Activated CD8-positive, alpha-beta memory T cell treated with anti-CD3 and anti-CD28 coated beads, Interleukin-2, amount 50 U/mL, for 1 hour (primary cell): ENCODE measurements at regions not wholly inside any gene's neighbourhood (a gene's known extent, or its start where the extent isn't known, plus 50 kb on each side); places are given as distances from the start of the nearest gene placed in this dataset.

ENCODE experiments used
- DNase-seq: peaks from one replicate; pipeline ENCODE4 v3.0.0-alpha.2; 2020; ENCODE audit errors: extremely low read depth

DNA sequence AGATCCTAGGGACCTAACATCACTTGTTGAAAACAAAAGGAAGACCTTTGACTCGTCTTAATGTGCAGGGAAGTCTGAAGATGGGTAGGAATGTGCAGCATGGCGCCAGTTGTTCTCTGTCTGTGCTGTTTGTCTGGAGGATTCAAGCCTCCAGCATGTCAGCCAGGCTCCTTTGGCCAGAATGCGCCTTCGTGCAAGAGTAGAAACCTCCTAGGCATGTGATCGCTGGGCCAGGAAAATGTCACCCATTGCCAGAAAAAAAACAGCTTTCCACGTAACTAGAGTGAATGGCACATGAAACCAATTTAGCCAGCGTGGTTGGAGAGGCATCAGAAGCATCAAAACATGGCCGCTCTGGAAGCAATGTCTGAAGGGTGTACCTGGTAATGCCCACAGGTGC, 132.7 kb downstream of the EDN1 start:
- no peak for DNase-seq

GRCh38 chr6:12423832-12424231, 133.7 kb downstream of the EDN1 start:
- DNase-seq, result no peak

DNA sequence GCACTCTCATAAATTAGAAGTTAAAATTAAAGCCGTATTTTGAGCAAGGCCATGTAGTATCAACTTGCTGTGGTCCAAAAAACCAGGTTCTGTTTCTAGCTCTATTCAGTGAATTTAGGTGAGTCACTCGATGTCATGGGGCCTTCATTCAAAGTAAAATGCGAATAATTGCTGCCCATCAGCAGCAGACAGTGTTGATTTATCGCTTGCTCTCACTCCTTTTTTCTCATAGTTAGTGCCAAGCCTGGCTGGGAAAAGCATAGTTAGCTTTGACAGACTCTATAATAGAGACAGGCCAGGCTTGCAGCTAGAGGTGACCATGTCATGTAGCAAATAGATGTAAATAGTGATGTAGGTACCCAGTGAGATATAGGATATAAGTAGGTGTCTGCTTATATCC, 136.0 kb downstream of the EDN1 start:
- DNase-seq, result no peak

- DNase-seq, result no peak
These were observed 140.9 kb downstream of the EDN1 start for GRCh38 chr6:12431023-12431422.

GRCh38 chr6:12436224-12436623, 146.1 kb downstream of the EDN1 start:
- DNase-seq, result no peak

DNA sequence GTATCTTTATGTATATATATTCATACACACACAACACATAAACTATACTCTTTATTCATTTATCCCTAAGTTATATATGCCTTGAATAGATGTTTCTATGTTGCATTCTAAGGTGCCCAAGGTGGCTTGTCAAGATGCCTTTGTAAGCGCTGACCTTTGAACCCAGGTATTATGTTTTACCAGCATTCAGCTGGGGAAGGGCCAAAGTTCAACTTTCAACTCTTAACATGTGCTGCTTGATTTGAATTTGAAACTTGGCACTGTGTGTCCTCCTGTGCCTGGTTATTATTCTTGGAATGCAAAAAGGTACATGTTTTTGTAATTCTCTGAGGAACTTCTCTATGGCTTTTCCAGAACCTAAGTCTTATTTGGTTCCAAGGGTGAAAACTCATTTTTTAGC, 146.5 kb downstream of the EDN1 start:
- DNase-seq, result no peak

- no peak for DNase-seq
These were observed 149.1 kb downstream of the EDN1 start for GRCh38 chr6:12439296-12439695.

- no peak for DNase-seq
These were observed 150.8 kb downstream of the EDN1 start for GRCh38 chr6:12440981-12441380.

DNA sequence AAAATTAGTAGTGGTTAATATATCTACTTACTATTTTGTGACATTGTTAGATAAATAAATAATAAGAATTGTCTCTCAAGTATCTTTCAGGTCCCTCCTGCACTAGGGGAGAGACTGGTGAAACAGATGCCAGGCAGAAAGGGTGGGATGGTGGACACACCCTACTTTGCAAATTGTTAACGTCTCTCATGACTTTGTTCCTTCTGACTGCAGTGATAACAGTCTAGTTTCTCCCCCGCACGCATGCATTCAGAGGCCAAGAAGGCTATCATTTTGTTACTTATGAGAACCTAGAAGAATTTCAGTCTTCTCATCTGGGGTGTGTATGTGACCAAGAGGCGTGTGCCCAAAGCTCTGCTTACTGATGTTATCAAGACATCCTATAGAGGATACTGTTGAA, 152.3 kb downstream of the EDN1 start:
- no peak for DNase-seq

- no peak for DNase-seq
These were observed 156.2 kb downstream of the EDN1 start for GRCh38 chr6:12446394-12446793.

DNA sequence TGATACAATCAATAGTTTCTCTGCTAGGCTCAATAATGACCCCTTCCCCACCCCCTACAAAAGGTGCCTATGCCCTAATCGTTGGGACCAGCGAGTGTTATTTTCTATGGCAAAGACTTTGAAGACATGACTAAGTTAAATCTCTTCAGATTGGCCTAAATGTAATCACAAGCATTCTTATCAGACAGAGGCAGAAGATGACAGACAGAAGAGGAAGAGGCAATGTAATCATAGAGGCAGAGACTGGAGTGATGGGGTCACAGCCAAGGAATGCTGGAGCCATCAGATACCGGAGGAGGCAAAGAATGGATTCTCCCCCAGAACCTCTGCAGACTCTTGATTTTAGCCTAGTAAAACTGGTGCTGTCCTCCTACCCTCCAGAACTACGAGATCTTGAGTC, 159.3 kb downstream of the EDN1 start:
- DNase-seq, result no peak

DNA sequence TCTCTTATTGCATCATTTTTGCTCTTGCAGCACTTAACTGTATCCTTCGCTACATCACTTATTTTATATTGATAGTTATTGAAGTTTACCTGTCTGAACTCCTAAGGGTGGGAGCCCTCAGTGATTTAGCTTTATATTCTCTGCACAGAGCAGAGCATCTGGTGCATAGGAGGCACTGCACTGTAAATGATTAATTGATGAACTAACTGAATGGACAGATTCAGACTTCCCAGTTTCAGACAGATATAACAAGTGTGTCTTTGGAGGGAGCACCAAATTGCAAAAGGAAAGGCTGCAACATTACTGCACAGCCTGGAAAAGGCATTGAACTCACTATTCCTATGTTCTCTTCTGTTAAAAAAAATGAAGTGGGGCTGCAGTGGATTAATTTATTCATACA, 160.3 kb downstream of the EDN1 start:
- no peak for DNase-seq

- no peak for DNase-seq
These were observed 166.2 kb downstream of the EDN1 start for GRCh38 chr6:12456343-12456742.

DNA sequence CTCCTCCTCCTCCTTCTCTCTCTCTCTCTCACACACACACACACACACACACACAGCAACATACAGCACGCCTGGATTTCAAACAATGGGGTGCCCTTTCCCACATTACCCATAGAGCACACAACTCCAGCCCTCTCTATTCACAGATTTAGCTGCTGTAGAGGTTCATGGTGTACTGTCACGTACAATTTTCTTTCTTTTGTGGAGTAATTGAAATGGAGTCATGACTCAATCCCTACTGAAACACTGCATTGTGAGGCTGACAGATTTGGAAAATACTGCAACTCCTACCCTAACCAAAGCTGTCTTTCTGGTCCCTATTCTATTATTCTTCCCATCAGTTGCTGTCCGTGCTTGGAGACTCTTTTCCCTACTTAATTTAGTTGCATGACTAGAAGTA, 166.9 kb downstream of the EDN1 start:
- DNase-seq, result no peak

DNA sequence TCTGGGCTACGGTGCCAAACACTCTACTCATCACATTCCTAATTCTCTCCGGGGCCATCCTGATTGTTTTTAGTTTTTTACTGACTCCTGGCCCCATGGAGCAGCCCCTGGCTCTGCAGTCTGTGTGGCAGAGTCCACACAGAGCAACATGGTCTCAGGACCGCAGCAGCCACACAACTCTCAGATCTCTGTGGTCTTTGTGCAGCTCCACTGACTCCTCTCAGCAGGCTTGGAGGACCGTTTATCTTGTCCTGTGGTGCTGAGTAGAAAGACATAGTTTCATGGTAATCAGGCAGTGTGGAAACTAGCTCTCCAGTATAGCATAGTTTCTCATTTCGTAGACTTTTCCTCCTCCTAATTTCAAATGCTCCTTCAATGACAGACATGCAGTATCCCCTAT, 168.4 kb downstream of the EDN1 start:
- DNase-seq, result no peak

DNA sequence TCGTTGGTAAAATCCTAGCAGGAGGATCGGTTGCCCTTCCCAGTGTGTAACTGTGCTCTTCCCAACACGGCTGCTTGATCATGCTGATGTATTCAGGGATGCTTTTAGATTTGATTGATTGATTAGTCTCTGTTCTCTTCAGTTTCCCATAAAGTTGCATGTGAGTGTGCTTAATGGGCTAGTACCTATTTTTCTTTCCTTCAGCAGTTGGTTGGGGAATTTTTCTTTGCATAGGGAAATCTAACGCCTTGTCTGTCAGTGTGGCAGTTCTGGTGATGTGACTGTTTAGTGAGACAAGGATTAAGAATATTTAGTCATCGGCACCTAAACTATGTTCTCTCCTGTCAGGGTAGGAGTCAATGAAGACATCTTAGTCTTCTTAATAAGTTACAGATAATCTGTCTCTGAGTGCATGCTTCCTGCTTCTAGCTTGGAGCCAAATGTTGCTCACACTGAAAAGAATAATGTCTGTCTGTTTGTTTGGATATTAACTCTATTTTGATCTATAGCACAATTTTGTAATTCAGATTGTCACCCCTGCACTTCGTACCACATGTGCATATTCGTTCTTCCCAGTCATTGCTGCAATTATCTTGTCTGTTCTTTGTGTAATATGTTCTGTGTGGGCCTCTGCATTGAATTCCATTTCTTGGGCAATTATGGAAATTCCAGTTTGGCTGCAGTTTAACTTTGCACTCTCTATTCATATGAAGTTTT, 169.9 kb downstream of the EDN1 start:
- DNase-seq, result no peak

GRCh38 chr6:12467706-12468670, 177.8 kb downstream of the EDN1 start:
- DNase-seq, result no peak

DNA sequence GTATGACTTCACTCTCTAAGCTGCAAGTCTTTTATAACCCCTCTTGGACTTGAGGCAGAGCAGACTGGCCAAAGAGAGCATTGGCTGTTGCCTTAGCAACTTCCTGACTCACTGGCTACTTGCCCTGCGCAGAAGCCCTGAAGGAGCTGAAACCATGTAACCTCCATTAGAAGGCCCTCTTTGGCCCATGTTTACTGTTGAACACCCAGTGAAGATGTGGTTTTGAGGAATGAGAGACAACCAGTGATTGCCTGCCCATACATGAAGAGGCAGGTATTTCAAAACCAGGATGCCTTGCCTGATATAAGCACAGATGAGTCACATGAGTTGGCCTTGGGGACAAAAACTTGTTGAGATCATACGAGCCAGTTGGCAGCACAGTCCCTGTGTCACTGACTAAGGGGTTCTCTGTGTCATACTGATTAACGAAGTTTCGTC, 182.5 kb downstream of the EDN1 start:
- DNase-seq, result no peak

DNA sequence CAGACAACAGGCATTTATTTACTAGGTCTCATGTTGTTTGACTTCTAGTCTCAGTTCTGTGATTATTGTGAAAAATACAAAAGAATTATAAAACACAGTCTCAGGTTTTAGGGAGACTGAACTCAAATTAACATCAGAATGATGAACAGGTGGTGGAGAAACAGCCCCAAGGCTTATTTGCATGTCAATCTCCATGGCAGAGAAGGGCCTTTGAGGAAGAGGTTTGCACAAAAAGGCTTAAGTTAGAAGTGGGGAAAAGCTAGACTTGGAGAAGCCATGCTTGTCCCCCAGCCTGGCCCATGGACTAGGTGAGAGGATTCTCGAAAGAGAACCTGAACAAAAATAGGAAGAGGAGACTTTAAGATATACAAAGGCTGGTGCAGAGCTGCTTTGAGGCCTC, 183.3 kb downstream of the EDN1 start:
- no peak for DNase-seq

DNA sequence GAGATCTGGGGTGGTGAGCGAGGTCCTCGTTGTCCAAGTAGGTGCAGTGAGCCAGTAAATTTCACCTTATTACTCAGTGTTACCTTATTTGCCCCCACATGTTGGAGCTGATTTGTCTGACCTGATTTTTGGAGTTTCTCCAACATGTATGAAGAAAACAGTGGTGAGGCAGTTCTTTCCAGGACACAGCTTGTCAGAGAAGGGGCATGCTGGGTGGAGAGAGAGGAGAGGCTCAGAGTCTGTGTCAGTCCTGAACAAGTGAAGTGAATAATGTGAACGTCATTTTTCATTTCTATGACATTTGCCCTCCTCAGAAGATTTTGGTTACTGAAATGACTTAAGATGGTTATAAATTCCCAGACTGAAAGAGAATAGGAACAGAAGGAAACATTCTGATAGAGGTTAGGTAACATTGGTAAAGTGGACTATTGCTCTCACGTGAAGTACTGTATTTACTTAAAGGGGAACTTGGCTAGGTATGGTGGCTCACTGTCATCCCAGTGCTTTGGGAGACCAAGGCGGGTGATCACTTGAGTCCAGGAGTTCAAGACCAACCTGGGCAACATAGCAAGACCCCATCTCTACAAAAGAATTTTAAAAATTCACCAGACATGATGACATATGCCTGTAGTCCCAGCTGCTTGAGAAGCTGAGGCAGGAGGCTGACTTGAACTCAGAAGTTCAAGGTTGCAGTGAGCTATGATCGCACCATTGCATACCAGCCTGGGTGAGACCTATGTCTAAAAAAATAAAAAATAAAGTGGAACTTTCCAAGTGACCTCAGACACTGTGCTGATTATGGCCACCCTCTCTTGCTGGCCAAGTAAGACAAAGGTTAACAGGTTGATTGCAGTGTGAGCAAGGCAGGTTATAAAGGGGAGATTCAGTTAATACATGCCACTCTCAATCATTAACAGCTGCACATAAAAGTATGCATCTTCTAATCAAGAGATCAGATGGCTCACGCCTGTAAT, 184.3 kb downstream of the EDN1 start:
- no peak for DNase-seq

- DNase-seq, result no peak
These were observed 186.3 kb downstream of the EDN1 start for GRCh38 chr6:12476484-12476883.

DNA sequence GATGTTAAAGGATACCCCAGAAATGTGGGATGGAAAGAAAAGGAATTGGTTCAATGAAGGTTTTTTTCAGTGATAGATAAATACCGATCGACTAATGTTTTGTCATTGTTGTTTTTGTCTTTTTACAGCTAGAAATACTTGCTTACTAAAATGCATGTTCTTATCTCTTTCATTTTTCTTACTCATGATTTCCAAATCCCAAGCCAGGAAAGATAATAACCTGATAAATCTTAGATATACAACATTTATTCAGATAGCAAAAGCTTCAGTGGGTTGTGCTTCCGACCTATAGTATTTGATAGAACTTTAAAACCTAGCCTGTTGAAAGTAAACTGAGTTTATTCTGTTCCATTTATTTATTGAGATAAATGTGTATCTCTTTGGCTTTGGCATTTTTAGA, 187.5 kb downstream of the EDN1 start:
- DNase-seq, result no peak
